H9 (cell line): ENCODE measurements at regions not wholly inside any gene's neighbourhood (a gene's known extent, or its start where the extent isn't known, plus 50 kb on each side); places are given as distances from the start of the nearest gene placed in this dataset.

Source experiments
- DNase-seq: peaks from one replicate; pipeline ENCODE4 v3.0.0-alpha.2; 2017
- H2AFZ ChIP-seq: one replicate; pipeline ENCODE4 v1.6.1; 2013; ENCODE audit warnings: mild to moderate bottlenecking, low read length, control low read depth, moderate library complexity
- H2AK5ac ChIP-seq: 2 replicates; pipeline ENCODE4 v1.6.1; 2013; ENCODE audit warnings: low read length, control low read depth, mixed read lengths; ENCODE audit not compliant: insufficient read length
- H2BK120ac ChIP-seq: one replicate; pipeline ENCODE4 v1.6.1; 2013; ENCODE audit warnings: low read depth, mild to moderate bottlenecking, low read length, control low read depth, inconsistent platforms; ENCODE audit not compliant: poor library complexity, severe bottlenecking
- H2BK12ac ChIP-seq: 2 replicates; pipeline ENCODE4 v1.6.1; 2013; ENCODE audit warnings: low read length, control low read depth, mixed read lengths, low read depth; ENCODE audit not compliant: insufficient read length
- H2BK15ac ChIP-seq: 2 replicates; pipeline ENCODE4 v1.6.1; 2013; ENCODE audit warnings: low read depth, low read length, control low read depth
- H2BK20ac ChIP-seq: one replicate; pipeline ENCODE4 v1.6.1; 2013; ENCODE audit warnings: low read depth, mild to moderate bottlenecking, low read length, control low read depth, inconsistent platforms; ENCODE audit not compliant: poor library complexity, severe bottlenecking
- H2BK5ac ChIP-seq: 2 replicates; pipeline ENCODE4 v1.6.1; 2013; ENCODE audit warnings: low read length, control low read depth, mixed read lengths; ENCODE audit not compliant: insufficient read length
- H3K14ac ChIP-seq: 2 replicates; pipeline ENCODE4 v1.6.1; 2013; ENCODE audit warnings: low read length, control low read depth; ENCODE audit not compliant: insufficient read depth
- H3K18ac ChIP-seq: 2 replicates; pipeline ENCODE4 v1.6.1; 2013; ENCODE audit warnings: low read depth, mild to moderate bottlenecking, mixed read lengths, low read length, control low read depth; ENCODE audit not compliant: insufficient read length
- H3K23ac ChIP-seq: 2 replicates; pipeline ENCODE4 v1.6.1; 2013; ENCODE audit warnings: low read length, control low read depth, mixed read lengths, low read depth; ENCODE audit not compliant: insufficient read length
- H3K23me2 ChIP-seq: 2 replicates; pipeline ENCODE4 v1.6.1; 2013; ENCODE audit warnings: low read depth, mild to moderate bottlenecking, mixed read lengths, low read length, control low read depth; ENCODE audit not compliant: insufficient read length, poor library complexity, severe bottlenecking
- H3K27ac ChIP-seq: 2 replicates; pipeline ENCODE4 v1.5.1; 2013; ENCODE audit warnings: low read length, control low read depth, mixed read lengths, low read depth; ENCODE audit not compliant: insufficient read length
- H3K27me3 ChIP-seq: 2 replicates; pipeline ENCODE4 v1.6.1; 2013; ENCODE audit warnings: low read length, control low read depth, inconsistent platforms; ENCODE audit not compliant: insufficient read depth
- H3K4ac ChIP-seq: 2 replicates; pipeline ENCODE4 v1.6.1; 2013; ENCODE audit warnings: low read depth, mild to moderate bottlenecking, control low read depth, inconsistent platforms, low read length, moderate library complexity
- H3K4me1 ChIP-seq: 2 replicates; pipeline ENCODE4 v1.6.1; 2013; ENCODE audit warnings: low read length, control low read depth, inconsistent platforms; ENCODE audit not compliant: insufficient read depth
- H3K4me2 ChIP-seq: 2 replicates; pipeline ENCODE4 v1.6.1; 2013; ENCODE audit warnings: low read length, control low read depth, mixed read lengths; ENCODE audit not compliant: insufficient read length, insufficient read depth
- H3K56ac ChIP-seq: 2 replicates; pipeline ENCODE4 v1.6.1; 2013; ENCODE audit warnings: low read depth, mild to moderate bottlenecking, mixed read lengths, low read length, control low read depth; ENCODE audit not compliant: insufficient read length
- H3K79me1 ChIP-seq: 2 replicates; pipeline ENCODE4 v1.6.1; 2013; ENCODE audit warnings: low read depth, mild to moderate bottlenecking, moderate library complexity, low read length, control low read depth, inconsistent platforms; ENCODE audit not compliant: insufficient read depth, poor library complexity, severe bottlenecking
- H3K79me2 ChIP-seq: 2 replicates; pipeline ENCODE4 v1.6.1; 2013; ENCODE audit warnings: low read length, control low read depth, inconsistent platforms; ENCODE audit not compliant: insufficient read depth
- H3K9ac ChIP-seq: 2 replicates; pipeline ENCODE4 v1.6.1; 2013; ENCODE audit warnings: low read length, control low read depth, mixed read lengths; ENCODE audit not compliant: insufficient read length; ENCODE audit errors: extremely low read depth
- H3K9me3 ChIP-seq: one replicate; pipeline ENCODE4 v1.6.1; 2013; ENCODE audit warnings: low read depth, low read length, inconsistent platforms; ENCODE audit not compliant: control insufficient read depth
- H3T11ph ChIP-seq: one replicate; pipeline ENCODE4 v1.6.1; 2013; ENCODE audit warnings: mild to moderate bottlenecking, low read length, control low read depth, inconsistent platforms
- H4K20me1 ChIP-seq: one replicate; pipeline ENCODE4 v1.6.1; 2013; ENCODE audit not compliant: control insufficient read depth, insufficient read length, insufficient read depth
- H4K5ac ChIP-seq: 2 replicates; pipeline ENCODE4 v1.6.1; 2013; ENCODE audit warnings: low read depth, mild to moderate bottlenecking, mixed read lengths, low read length, control low read depth; ENCODE audit not compliant: insufficient read length
- H4K8ac ChIP-seq: replicated peaks from 2 replicates; pipeline ENCODE4 v1.6.1; 2013; ENCODE audit warnings: low read length, control low read depth, mixed read lengths, low read depth; ENCODE audit not compliant: insufficient read length
- H4K91ac ChIP-seq: 2 replicates; pipeline ENCODE4 v1.6.1; 2013; ENCODE audit warnings: low read depth, mild to moderate bottlenecking, moderate library complexity, mixed read lengths, low read length, control low read depth; ENCODE audit not compliant: insufficient read length
- H3K27ac Mint-ChIP-seq, 3 experiments: 2 replicates in 2 of 3; 3 replicates in 1 of 3; pipeline ENCODE4 v1.8.0; 2020 to 2021; ENCODE audit warnings: mixed read lengths in 3 of 3, mild to moderate bottlenecking in 1 of 3, moderate library complexity in 1 of 3
- H3K27me3 Mint-ChIP-seq: 2 replicates; pipeline ENCODE4 v1.8.0; 2021; ENCODE audit warnings: low read depth, mild to moderate bottlenecking, moderate library complexity, mixed read lengths
- H3K36me3 Mint-ChIP-seq, 3 experiments: 2 replicates in 2 of 3; 3 replicates in 1 of 3; pipeline ENCODE4 v1.8.0; 2020 to 2021; ENCODE audit warnings: low read depth in 3 of 3, mixed read lengths in 3 of 3; ENCODE audit not compliant: insufficient read depth in 1 of 3
- H3K4me1 Mint-ChIP-seq, 2 experiments: 2 replicates each; pipeline ENCODE4 v1.8.0; 2020; ENCODE audit warnings: mixed read lengths in 2 of 2
- H3K4me3 Mint-ChIP-seq, 2 experiments: 2 replicates in 1 of 2; 3 replicates in 1 of 2; pipeline ENCODE4 v1.8.0; 2020 to 2021; ENCODE audit warnings: mild to moderate bottlenecking in 2 of 2, mixed read lengths in 2 of 2, moderate library complexity in 1 of 2
- H3K9me3 Mint-ChIP-seq, 2 experiments: 2 replicates in 1 of 2; 3 replicates in 1 of 2; pipeline ENCODE4 v1.8.0; 2020; ENCODE audit warnings: mild to moderate bottlenecking in 2 of 2, mixed read lengths in 2 of 2, moderate library complexity in 1 of 2
- CTCF ChIP-seq: fragments of 200-600 bp; sonication (generic); conservative IDR thresholded peaks from 3 replicates; pipeline ENCODE4 v1.8.0; 2021; ENCODE audit warnings: antibody characterized with exemption, mild to moderate bottlenecking
- WGBS: extraction: QIAGEN DNeasy Blood & Tissue Kit; methylation state at CpG from one replicate; pipeline ENCODE4 v1.1.7; 2013; ENCODE audit warnings: missing lambda C conversion rate, low lambda C conversion rate, mixed read lengths; ENCODE audit not compliant: insufficient read length; ENCODE audit errors: extremely low coverage; 5-methylcytosine and 5-hydroxymethylcytosine counted together

DNA sequence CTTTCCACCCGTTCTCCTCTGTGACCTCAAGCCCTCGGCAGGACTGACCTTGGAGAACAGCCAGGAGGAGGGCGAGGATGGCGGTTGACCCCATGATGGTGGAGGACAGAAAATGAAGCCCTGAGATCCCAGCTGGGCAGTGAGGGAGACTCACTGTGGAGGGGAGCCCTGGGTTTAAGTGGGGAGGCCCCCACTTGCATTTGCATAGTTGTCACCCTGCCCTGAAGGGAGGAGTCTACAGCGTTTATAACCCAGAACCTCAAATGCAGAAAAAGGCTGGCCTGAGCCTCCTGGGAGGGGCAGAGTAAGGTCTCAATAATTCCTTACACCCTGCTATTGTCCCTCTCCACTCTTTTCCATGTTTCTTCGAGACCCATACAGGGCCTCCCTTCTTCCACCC lies 1052.7 kb downstream of the TMEM121 start:
- peaks cover 96% of the 10 kb centered on the region in 2 experiments for H3K9me3 Mint-ChIP-seq
- peaks cover 17 to 30% (median 19%) of the 10 kb centered on the region in 3 experiments; a peak in 6 of 7 replicates for H3K36me3 Mint-ChIP-seq
- H3K56ac ChIP-seq: no peak overlapping the region
- H3K4me1 Mint-ChIP-seq: no peaks in the 10 kb centered on the region
- H3K27ac ChIP-seq: no peak overlapping the region
- H4K20me1 ChIP-seq: no peaks in the 10 kb centered on the region
- no peak overlapping the region for H3K4ac ChIP-seq
- no peak for DNase-seq
- no peak overlapping the region for H4K8ac ChIP-seq
- no peaks in the 10 kb centered on the region for H3K27me3 ChIP-seq
- H3K4me3 Mint-ChIP-seq: no peak overlapping the region
- no peak overlapping the region for H2AK5ac ChIP-seq
- no peak overlapping the region for H3K14ac ChIP-seq
- H3K79me1 ChIP-seq: no peaks in the 10 kb centered on the region
- no peak overlapping the region for H2BK12ac ChIP-seq
- H4K5ac ChIP-seq: no peak overlapping the region
- no peak overlapping the region for H3K9ac ChIP-seq
- H3K4me2 ChIP-seq: no peak overlapping the region
- no peaks in the 10 kb centered on the region for H3K4me1 ChIP-seq
- no CpG with 5 or more reads among the region's 6 CpGs for WGBS
- no peak overlapping the region for H3K27ac Mint-ChIP-seq
- H3K9me3 ChIP-seq: peaks cover 82% of the 10 kb centered on the region
- H2BK5ac ChIP-seq: no peak overlapping the region
- H3K79me2 ChIP-seq: no peaks in the 10 kb centered on the region
- H4K91ac ChIP-seq: no peak overlapping the region
- no peak for TF ChIP-seq CTCF
- H3K27me3 Mint-ChIP-seq: no peaks in the 10 kb centered on the region; the same call in 1 of the 2 replicates
- H2BK20ac ChIP-seq: no peak overlapping the region
- no peaks in the 10 kb centered on the region for H3K23me2 ChIP-seq
- H2BK15ac ChIP-seq: no peak overlapping the region
- H3K23ac ChIP-seq: no peak overlapping the region
- no peak overlapping the region for H3T11ph ChIP-seq
- H3K18ac ChIP-seq: no peak overlapping the region
- H2BK120ac ChIP-seq: no peak overlapping the region
- H2AFZ ChIP-seq: no peak overlapping the region
